Erythroblast (primary cell): ENCODE measurements at regions not wholly inside any gene's neighbourhood (a gene's known extent, or its start where the extent isn't known, plus 50 kb on each side); places are given as distances from the start of the nearest gene placed in this dataset.

Source experiments
- DNase-seq, 2 experiments: peaks; one replicate each; lab custom pipeline; 2025; lab: John Stamatoyannopoulos, UW
- GATA1 ChIP-seq: IDR thresholded peaks from 2 replicates; pipeline ENCODE4 v1.6.1; 2011; ENCODE audit warnings: low read depth, mild to moderate bottlenecking, control low read depth, low read length, moderate library complexity
- POLR2A ChIP-seq: IDR thresholded peaks from 2 replicates; pipeline ENCODE4 v1.6.1; 2011; ENCODE audit warnings: mild to moderate bottlenecking, low read length

- no peak for DNase-seq
- TF ChIP-seq POLR2A (no peak), GATA1 (no peak)
Observed at GRCh38 chr2:66382091-66382490, 52.8 kb upstream of the MEIS1 start.

DNA sequence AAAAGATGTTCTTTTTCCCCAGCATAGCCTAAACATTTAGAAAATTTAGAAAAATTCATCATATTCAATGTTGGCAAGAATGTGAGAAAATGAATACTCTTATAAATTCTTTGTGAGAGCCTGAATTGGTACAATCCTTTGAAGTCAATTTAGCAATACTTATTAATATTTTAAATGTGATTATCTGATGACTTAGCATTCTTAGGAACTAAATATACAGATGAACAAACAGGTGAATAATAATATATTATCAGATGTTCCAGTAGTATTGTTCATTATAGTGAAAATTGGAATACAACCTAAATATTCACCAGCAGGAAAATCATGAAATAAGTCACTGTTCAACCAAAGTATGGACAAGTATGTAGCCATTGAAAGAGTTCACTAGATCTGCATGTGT lies 55.5 kb upstream of the MEIS1 start:
- no peak for DNase-seq
- no peak for TF ChIP-seq POLR2A
- no peak for TF ChIP-seq GATA1

DNA sequence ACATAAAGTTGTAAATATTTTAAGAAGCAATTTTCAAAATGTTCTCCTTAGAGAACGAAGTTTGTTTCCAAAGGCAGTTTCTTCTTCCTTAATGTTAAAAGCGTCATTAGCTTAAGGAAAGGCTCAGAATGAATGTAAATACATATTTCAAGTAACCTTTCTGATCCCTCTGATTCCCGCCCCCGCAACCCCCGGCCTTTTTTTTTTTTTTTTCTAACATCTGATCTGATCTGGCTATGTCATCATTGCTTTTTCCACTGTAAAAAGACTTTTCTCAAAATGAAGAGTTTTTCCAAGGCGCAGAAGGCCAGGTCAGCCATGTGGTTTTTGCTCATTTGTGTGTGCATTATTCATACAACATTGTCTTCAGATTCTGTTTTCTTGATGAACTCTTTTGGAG lies 57.1 kb upstream of the MEIS1 start:
- no peak for DNase-seq
- TF ChIP-seq POLR2A (no peak), GATA1 (no peak)

DNA sequence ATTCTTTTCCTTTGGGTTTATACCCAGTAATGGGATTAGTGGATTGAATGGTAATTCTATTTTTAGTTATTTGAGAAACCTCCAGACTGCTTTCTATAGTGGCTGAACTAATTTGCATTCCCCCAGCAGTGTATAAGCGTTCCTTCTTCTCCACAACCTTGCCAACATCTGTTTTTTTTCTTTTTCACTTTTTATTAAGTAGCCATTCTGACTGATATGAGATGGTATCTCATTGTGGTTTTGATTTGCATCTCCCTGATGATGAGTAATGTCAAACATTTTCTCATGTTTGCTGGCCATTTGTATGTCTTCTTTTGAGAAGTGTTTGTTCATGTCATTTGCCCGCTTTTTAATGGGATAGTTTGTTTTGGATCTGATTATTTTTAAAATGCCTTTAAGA lies 64.1 kb upstream of the MEIS1 start:
- no peak for DNase-seq
- TF ChIP-seq POLR2A (no peak), GATA1 (no peak)

DNA sequence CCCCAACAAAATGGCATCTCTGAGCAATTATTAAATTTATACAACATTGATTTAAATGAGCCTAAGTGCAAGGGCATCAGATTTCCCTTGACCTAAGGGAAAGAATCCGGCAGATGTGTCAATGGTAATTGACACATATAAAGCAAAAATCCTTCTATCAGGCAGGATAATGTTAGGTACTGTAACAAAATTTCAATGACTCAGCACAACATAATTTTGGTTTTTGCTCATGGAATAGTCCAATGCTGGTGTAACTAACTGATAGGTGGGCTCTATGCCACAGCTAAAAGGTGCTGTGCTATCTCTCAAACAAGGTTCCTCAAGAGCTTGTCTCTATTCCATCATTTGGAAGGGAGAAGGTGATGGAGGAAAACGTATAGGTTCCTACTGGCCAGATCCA lies 68.3 kb upstream of the MEIS1 start:
- DNase-seq, result no peak
- TF ChIP-seq GATA1, result no peak
- TF ChIP-seq POLR2A, result no peak

DNA sequence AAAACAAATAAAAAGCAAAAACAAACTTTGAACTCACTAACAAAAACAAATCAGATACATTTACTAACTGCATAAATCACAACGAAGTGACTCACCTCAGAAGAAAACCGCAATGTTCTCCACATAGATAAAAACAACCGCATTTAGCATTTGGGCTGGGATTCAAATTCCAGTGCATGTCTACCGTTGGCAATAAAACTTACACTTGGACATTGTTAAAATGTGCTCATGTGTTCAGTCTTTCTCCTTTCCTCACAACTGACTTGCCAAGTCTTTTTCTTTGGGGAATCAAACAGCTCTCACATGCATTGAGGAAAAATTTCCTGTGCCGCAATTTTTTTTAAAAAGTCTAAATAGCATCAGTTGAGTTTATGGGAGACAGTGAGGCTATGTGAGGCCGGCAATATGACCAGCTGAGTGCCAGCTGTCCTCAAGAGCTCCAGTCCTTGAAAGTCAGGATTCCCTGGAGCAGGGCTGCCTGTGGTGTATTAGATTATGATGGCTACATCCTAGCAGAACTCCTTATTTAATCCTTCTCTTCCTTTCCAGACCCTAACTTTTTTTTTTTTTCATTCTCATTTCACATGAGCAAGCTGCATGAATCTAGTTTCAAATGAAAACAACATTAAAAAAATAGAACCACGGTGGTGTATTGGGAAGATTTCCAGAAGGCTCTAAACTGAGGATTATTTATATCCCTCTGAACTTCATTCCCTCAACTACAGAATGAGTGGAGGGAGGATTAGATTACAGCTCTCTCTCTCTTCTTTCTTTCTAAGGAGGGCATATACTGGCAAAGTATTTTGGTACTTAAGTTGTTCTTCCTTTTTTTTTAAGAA lies 70.2 kb upstream of the MEIS1 start:
- no peak for DNase-seq
- TF ChIP-seq GATA1 (no peak), POLR2A (no peak)

- no peak for DNase-seq
- no peak for TF ChIP-seq GATA1
- TF ChIP-seq POLR2A, result no peak
Observed at GRCh38 chr2:66362701-66363100, 72.2 kb upstream of the MEIS1 start.

DNA sequence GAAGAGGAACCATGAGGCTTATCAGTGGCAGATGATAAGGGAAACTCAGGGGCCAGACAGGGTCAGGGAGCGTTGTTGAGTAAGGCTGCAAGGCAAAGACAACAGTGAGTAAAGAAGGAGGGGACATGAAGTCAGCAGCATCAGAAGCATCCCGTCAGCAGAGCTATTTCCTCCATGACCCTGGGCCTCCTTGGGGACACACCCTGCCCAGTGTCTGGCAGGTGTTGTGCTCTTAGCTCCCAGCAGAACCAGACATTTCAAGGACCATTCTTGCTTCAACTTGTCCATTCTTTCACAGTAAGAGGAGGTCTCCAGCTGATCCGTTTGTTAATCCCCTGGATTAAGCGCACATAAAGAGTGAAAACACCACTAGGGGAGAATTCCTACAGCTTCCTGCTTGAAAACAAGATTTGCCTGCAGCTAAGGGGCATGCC lies 88.7 kb upstream of the MEIS1 start:
- TF ChIP-seq POLR2A, result no peak
- no peak for TF ChIP-seq GATA1

GRCh38 chr2:66344087-66344663 lies 90.8 kb upstream of the MEIS1 start:
- no peak for DNase-seq
- no peak for TF ChIP-seq POLR2A
- TF ChIP-seq GATA1, result no peak

More for the DNA sequence above, 88.7 kb upstream of the MEIS1 start:
- no peak for DNase-seq

- TF ChIP-seq GATA1 (no peak), POLR2A (no peak)
Observed at GRCh38 chr2:66343259-66343658, 91.7 kb upstream of the MEIS1 start.

DNA sequence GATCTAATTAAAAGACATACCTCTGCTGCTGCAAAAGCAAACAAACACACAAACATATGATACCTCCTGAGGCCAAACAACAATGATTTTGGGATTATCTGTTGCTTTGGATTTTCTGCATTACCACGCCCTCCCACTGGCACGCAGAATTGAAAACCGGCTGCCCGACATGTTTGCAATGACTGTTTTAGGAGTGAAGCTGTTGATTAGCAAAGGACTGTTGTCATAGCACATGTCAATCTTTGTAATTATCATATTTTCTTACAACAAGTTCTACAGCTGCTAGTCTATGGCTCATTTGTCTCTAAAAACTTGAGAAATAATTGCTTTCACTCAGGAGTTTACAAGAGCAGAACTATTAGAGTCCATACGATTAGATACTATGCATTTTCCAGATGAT lies 94.4 kb upstream of the MEIS1 start:
- no peak for DNase-seq
- no peak for TF ChIP-seq GATA1
- TF ChIP-seq POLR2A, result no peak

More at GRCh38 chr2:66343259-66343658, 91.7 kb upstream of the MEIS1 start:
- no peak for DNase-seq

DNA sequence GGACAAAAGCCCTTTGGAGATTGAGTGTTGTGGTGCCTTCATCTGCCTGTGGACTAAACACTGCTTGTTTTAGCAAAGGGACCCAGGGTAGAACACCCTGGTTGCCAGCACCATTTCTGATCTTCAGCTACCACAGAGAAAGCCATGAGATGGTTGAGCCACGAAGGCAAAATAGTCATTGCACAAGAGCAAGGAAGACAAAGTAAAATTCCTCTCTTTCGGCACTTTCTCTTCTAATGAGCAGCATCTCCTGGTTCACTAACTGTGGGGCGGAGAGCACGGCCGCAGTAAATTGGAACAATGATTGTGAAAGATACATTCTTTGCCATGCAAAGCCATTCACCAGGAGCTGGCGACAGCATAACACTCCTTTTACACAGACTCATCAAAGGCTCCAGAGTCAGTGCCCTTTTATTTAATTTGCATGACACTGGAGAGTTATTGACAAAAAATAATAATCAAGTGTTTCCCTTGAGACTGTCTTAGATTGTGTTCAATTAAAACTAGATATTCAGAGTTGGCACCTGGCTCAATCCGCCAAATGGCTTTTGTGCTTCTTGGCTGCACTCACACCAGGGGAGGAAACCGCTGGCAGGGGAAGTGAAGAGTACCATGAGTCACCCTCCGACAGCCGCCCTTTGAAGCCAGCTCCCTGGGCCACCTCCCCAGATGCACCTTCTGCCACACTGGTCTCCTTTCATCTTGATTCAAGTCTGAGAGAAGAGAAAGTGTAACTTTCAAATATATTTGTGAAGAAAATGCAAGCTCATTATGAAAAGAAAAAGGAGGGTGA lies 100.5 kb upstream of the MEIS1 start:
- TF ChIP-seq POLR2A, result no peak
- no peak for TF ChIP-seq GATA1

GRCh38 chr2:66331176-66331575 lies 103.7 kb upstream of the MEIS1 start:
- TF ChIP-seq GATA1 (no peak), POLR2A (no peak)
- DNase-seq, result no peak

More for the DNA sequence above, 100.5 kb upstream of the MEIS1 start:
- DNase-seq, result no peak

- no peak for TF ChIP-seq GATA1
- DNase-seq, result no peak
Observed at GRCh38 chr2:66329081-66329605, 105.8 kb upstream of the MEIS1 start.
